Stimulated activated CD8-positive, alpha-beta memory T cell treated with anti-CD3 and anti-CD28 coated beads, Interleukin-7, amount 100 ng/mL, for 48 hours (primary cell): ENCODE measurements at regions not wholly inside any gene's neighbourhood (a gene's known extent, or its start where the extent isn't known, plus 50 kb on each side); places are given as distances from the start of the nearest gene placed in this dataset.
"Not testable (repeated sequence)": the region's sequence is repeated elsewhere in the genome, so short reads cannot be mapped to it uniquely, and the experiment has no call there.

Experiments
- DNase-seq, 2 donors: peaks; one replicate each; pipeline ENCODE4 v3.0.0-alpha.2; 2020; ENCODE audit warnings: low read depth in 1 of 2; ENCODE audit errors: extremely low read depth in 1 of 2

- no peak for DNase-seq
These were observed 400.5 kb upstream of the TCF4 start for GRCh38 chr18:55988537-55988936.

GRCh38 chr18:55983433-55983832, 395.4 kb upstream of the TCF4 start:
- DNase-seq: no peak

- no peak for DNase-seq
These were observed 395.0 kb upstream of the TCF4 start for GRCh38 chr18:55982992-55983391.

- DNase-seq: no peak
These were observed 393.9 kb upstream of the TCF4 start for GRCh38 chr18:55981712-55982475.

- DNase-seq: no peak
These were observed 386.5 kb upstream of the TCF4 start for GRCh38 chr18:55974521-55974920.

- DNase-seq: no peak
These were observed 380.6 kb upstream of the TCF4 start for GRCh38 chr18:55968550-55968949.

- no peak for DNase-seq
These were observed 379.0 kb upstream of the TCF4 start for GRCh38 chr18:55967019-55967418.

- DNase-seq: no peak
These were observed 376.2 kb upstream of the TCF4 start for GRCh38 chr18:55964171-55964570.

- no peak for DNase-seq
These were observed 365.3 kb upstream of the TCF4 start for GRCh38 chr18:55953326-55953725.

- DNase-seq: not testable (repeated sequence)
These were observed 363.7 kb upstream of the TCF4 start for GRCh38 chr18:55951738-55952137.

GRCh38 chr18:55950379-55951166, 362.6 kb upstream of the TCF4 start:
- no peak for DNase-seq

GRCh38 chr18:55934821-55935220, 346.8 kb upstream of the TCF4 start:
- no peak for DNase-seq

GRCh38 chr18:55932675-55933074, 344.7 kb upstream of the TCF4 start:
- no peak for DNase-seq

GRCh38 chr18:55927831-55928230, 339.8 kb upstream of the TCF4 start:
- DNase-seq: no peak

GRCh38 chr18:55925772-55926171, 337.8 kb upstream of the TCF4 start:
- DNase-seq: no peak

- DNase-seq: no peak
These were observed 332.1 kb upstream of the TCF4 start for GRCh38 chr18:55920063-55920462.

GRCh38 chr18:55918444-55918843, 330.5 kb upstream of the TCF4 start:
- DNase-seq: no peak

GRCh38 chr18:55912919-55913318, 324.9 kb upstream of the TCF4 start:
- no peak for DNase-seq

- DNase-seq: no peak
These were observed 324.1 kb upstream of the TCF4 start for GRCh38 chr18:55912071-55912470.

- no peak for DNase-seq
These were observed 322.3 kb upstream of the TCF4 start for GRCh38 chr18:55910296-55910695.

- DNase-seq: no peak
These were observed 320.9 kb upstream of the TCF4 start for GRCh38 chr18:55908901-55909366.
